ENCODE measurements at regions not wholly inside any gene's neighbourhood (a gene's known extent, or its start where the extent isn't known, plus 50 kb on each side); places are given as distances from the start of the nearest gene placed in this dataset.

GRCh38 chr5:93791518-93791972 is 50.1 kb upstream of the POU5F2 start:
- DNase-seq (ENCODE audit: low spot score), result no peak

Measured in hematopoietic multipotent progenitor cell treated with erythropoietin and hydrocortisone succinate and interleukin-3 and kit ligand, for 17 days (in vitro differentiated cells).